A549 (cell line): ENCODE measurements at regions not wholly inside any gene's neighbourhood (a gene's known extent, or its start where the extent isn't known, plus 50 kb on each side); places are given as distances from the start of the nearest gene placed in this dataset.

Source experiments
- ATAC-seq, 2 experiments: fragments of 200-7000 bp in 1 of 2; fragments of >200 bp in 1 of 2; cut with Nextera tagmentation in 1 of 2; cut with Tn5 transposase in 1 of 2; 3 replicates each; pipeline versions ENCODE4 v1.8.0 to v1.9.1; 2018 to 2020; ENCODE audit warnings: mild to moderate bottlenecking in 1 of 2, moderate library complexity in 1 of 2
- CTCF ChIA-PET: fragments of 300-600 bp; sonication (Branson Sonifier 250); formaldehyde crosslinking; extraction: SDS; loops from one replicate; lab custom pipeline; 2021; ENCODE audit warnings: antibody characterized with exemption, inconsistent platforms; lab: Yijun Ruan, JAX
- POLR2A ChIA-PET: fragments of 350-600 bp; formaldehyde crosslinking; extraction: SDS; loops from one replicate; lab custom pipeline; 2021; ENCODE audit warnings: antibody characterized with exemption, inconsistent platforms; lab: Yijun Ruan, JAX
- DNase-seq, 2 experiments: peaks; one replicate each; pipeline versions ENCODE4 v3.0.0 to v3.0.0-alpha.2; 2011 to 2016; ENCODE audit warnings: low read depth in 1 of 2, low spot score in 1 of 2
- FAIRE-seq: peaks from 2 replicates; lab custom pipeline; 2011; peaks lifted over from hg19 to GRCh38; lab: Jason Lieb, UNC
- H3K27ac ChIP-seq, 2 experiments: fragments of >200 bp; sonication (Bioruptor Twin); formaldehyde crosslinking; 3 replicates each; pipeline ENCODE4 v1.5.1; 2016 to 2017
- H3K4me1 ChIP-seq: fragments of >200 bp; sonication (Bioruptor Twin); formaldehyde crosslinking; 3 replicates; pipeline ENCODE4 v1.6.1; 2016
- H3K4me2 ChIP-seq: fragments of >200 bp; sonication (Bioruptor Twin); formaldehyde crosslinking; 3 replicates; pipeline ENCODE4 v1.6.1; 2016
- H3K4me3 ChIP-seq: fragments of >200 bp; sonication (Bioruptor Twin); formaldehyde crosslinking; 3 replicates; pipeline ENCODE4 v1.5.1; 2016
- H3K9me3 ChIP-seq: fragments of >200 bp; sonication (Bioruptor Twin); formaldehyde crosslinking; 3 replicates; pipeline ENCODE4 v1.6.1; 2016
- CHD2 ChIP-seq: fragments of 150-350 bp; IDR thresholded peaks from 2 replicates; pipeline ENCODE4 v1.6.1; 2014; ENCODE audit warnings: low read length; ENCODE audit not compliant: partially characterized antibody
- ELK1 ChIP-seq: fragments of 150-350 bp; IDR thresholded peaks from 2 replicates; pipeline ENCODE4 v1.6.1; 2014; ENCODE audit warnings: low read depth, mild to moderate bottlenecking, low read length
- EP300 ChIP-seq, 2 experiments: fragments of >200 bp; sonication (Bioruptor Twin); formaldehyde crosslinking; IDR thresholded peaks; 2 replicates in 1 of 2; 3 replicates in 1 of 2; pipeline ENCODE4 v1.6.1; 2016 to 2017
- FOSB ChIP-seq: fragments of 250-450 bp; sonication (Bioruptor Pico); IDR thresholded peaks from 2 replicates; pipeline ENCODE4 v1.5.0; 2020; ENCODE audit warnings: mild to moderate bottlenecking, moderate library complexity
- FOSL2 ChIP-seq, 2 experiments: fragments of 450-650 bp in 1 of 2; fragments of >200 bp in 1 of 2; sonication (Bioruptor Twin) in 1 of 2; formaldehyde crosslinking; IDR thresholded peaks; 2 replicates each; pipeline versions ENCODE4 v1.5.0 to v1.6.1; 2016 to 2020; ENCODE audit warnings: mild to moderate bottlenecking in 1 of 2, moderate library complexity in 1 of 2
- HEYL ChIP-seq: fragments of 250-450 bp; sonication (Bioruptor Pico); IDR thresholded peaks from 2 replicates; pipeline ENCODE4 v1.8.0; 2021; ENCODE audit warnings: mild to moderate bottlenecking, moderate library complexity
- HOXA7 ChIP-seq: fragments of 250-450 bp; sonication (Bioruptor Pico); IDR thresholded peaks from 2 replicates; pipeline ENCODE4 v1.5.0; 2020; ENCODE audit warnings: mild to moderate bottlenecking, moderate library complexity
- HOXB13 ChIP-seq: fragments of 250-450 bp; sonication (Bioruptor Pico); IDR thresholded peaks from 2 replicates; pipeline ENCODE4 v1.5.0; 2020; ENCODE audit warnings: low read depth, mild to moderate bottlenecking, moderate library complexity
- HOXB5 ChIP-seq: fragments of 250-450 bp; sonication (Bioruptor Pico); IDR thresholded peaks from 2 replicates; pipeline ENCODE4 v1.5.0; 2020; ENCODE audit warnings: mild to moderate bottlenecking, moderate library complexity
- KDM5A ChIP-seq: fragments of 200-600 bp; sonication (generic); IDR thresholded peaks from 2 replicates; pipeline ENCODE4 v1.6.1; 2016; ENCODE audit warnings: antibody characterized with exemption, mild to moderate bottlenecking
- MAX ChIP-seq: IDR thresholded peaks from 2 replicates; pipeline ENCODE4 v1.6.1; 2012
- MAZ ChIP-seq: fragments of 150-350 bp; IDR thresholded peaks from 2 replicates; pipeline ENCODE4 v1.6.1; 2014; ENCODE audit warnings: antibody characterized with exemption, low read depth, low read length, borderline replicate concordance
- NFE2L2 ChIP-seq: fragments of 150-350 bp; conservative IDR thresholded peaks from 2 replicates; pipeline ENCODE4 v1.6.1; 2014; ENCODE audit warnings: low read length
- NPAS2 ChIP-seq: fragments of 250-450 bp; sonication (Bioruptor Pico); IDR thresholded peaks from 2 replicates; pipeline ENCODE4 v1.8.0; 2022; ENCODE audit warnings: mild to moderate bottlenecking, moderate library complexity, borderline replicate concordance
- POLR2A ChIP-seq: IDR thresholded peaks from 2 replicates; pipeline ENCODE4 v1.6.1; 2012; ENCODE audit warnings: mild to moderate bottlenecking, low read length
- RAD21 ChIP-seq, 2 experiments: fragments of >200 bp in 1 of 2; sonication (Bioruptor Twin) in 1 of 2; formaldehyde crosslinking in 1 of 2; IDR thresholded peaks in 1 of 2; conservative IDR thresholded peaks in 1 of 2; 2 replicates in 1 of 2; 3 replicates in 1 of 2; pipeline ENCODE4 v1.6.1; 2012 to 2018; ENCODE audit warnings: inconsistent platforms in 1 of 2
- SREBF2 ChIP-seq: fragments of 450-650 bp; IDR thresholded peaks from 2 replicates; pipeline ENCODE4 v1.6.1; 2014; ENCODE audit warnings: mild to moderate bottlenecking, moderate library complexity
- TP53 ChIP-seq: fragments of 250-450 bp; sonication (Bioruptor Pico); IDR thresholded peaks from 2 replicates; pipeline ENCODE4 v1.5.0; 2021; ENCODE audit warnings: mild to moderate bottlenecking, moderate library complexity
- ZFP36 ChIP-seq: fragments of 450-650 bp; IDR thresholded peaks from 2 replicates; pipeline ENCODE4 v1.6.1; 2014; ENCODE audit warnings: borderline replicate concordance; ENCODE audit not compliant: partially characterized antibody
- ZSCAN20 ChIP-seq: fragments of 250-450 bp; sonication (Bioruptor Pico); IDR thresholded peaks from 2 replicates; pipeline ENCODE4 v1.8.0; 2022; ENCODE audit warnings: mild to moderate bottlenecking, moderate library complexity
- TF ChIP-seq, protein P1 (sequence below): fragments of 450-650 bp; IDR thresholded peaks from 2 replicates; pipeline ENCODE4 v1.6.1; 2014; ENCODE audit warnings: antibody characterized with exemption
- TF ChIP-seq, protein P2 (sequence below): fragments of >200 bp; sonication (Bioruptor Twin); formaldehyde crosslinking; IDR thresholded peaks from 2 replicates; pipeline ENCODE4 v1.6.1; 2016
- TF ChIP-seq, protein P3 (sequence below): fragments of 200-600 bp; sonication (generic); IDR thresholded peaks from 2 replicates; pipeline ENCODE4 v1.6.1; 2016; ENCODE audit warnings: antibody characterized with exemption, mild to moderate bottlenecking, moderate library complexity
- TF ChIP-seq, protein P4 (sequence below): fragments of >200 bp; sonication (Bioruptor Twin); formaldehyde crosslinking; IDR thresholded peaks from 3 replicates; pipeline ENCODE4 v1.6.1; 2016

DNA sequence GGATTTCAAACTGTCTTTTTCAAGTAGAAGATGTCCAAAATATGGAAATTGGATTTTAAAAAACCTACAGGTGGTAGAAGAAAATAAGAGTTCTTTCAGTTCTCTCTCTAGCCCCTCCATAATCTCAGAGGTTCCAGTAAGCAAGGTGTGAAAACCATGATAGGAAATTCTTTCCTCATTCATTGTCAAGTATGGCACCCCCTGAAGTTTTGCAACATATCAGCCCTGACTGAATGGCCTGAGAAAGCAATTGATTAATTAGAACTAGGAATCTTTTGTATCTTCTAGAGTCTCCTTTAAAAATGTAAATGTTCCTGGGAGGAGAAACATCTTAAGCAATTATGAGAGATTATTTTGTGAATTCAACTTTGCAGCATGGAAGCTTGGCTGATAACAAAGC lies 198.7 kb upstream of the STXBP5 start:
- TF ChIP-seq, protein P1, sequence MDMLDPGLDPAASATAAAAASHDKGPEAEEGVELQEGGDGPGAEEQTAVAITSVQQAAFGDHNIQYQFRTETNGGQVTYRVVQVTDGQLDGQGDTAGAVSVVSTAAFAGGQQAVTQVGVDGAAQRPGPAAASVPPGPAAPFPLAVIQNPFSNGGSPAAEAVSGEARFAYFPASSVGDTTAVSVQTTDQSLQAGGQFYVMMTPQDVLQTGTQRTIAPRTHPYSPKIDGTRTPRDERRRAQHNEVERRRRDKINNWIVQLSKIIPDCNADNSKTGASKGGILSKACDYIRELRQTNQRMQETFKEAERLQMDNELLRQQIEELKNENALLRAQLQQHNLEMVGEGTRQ = no peak
- TF ChIP-seq ELK1 = no peak
- TF ChIP-seq HOXA7 = no peak
- TF ChIP-seq CHD2 = no peak
- TF ChIP-seq KDM5A = no peak
- TF ChIP-seq HOXB13 (CRISPR knock-in tag) = no peak
- TF ChIP-seq, protein P2, sequence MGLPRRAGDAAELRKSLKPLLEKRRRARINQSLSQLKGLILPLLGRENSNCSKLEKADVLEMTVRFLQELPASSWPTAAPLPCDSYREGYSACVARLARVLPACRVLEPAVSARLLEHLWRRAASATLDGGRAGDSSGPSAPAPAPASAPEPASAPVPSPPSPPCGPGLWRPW = no peak
- TF ChIP-seq TP53 (CRISPR knock-in tag) = no peak
- TF ChIP-seq ZSCAN20 (CRISPR knock-in tag) = no peak
- no peak for TF ChIP-seq RAD21 (conservative IDR thresholded peaks at IDR 0.05 in 1 of 2, IDR thresholded peaks at IDR 0.05 in 1 of 2)
- TF ChIP-seq MAX = no peak
- TF ChIP-seq HEYL (CRISPR knock-in tag) = no peak
- TF ChIP-seq FOSL2 (IDR thresholded peaks at IDR 0.05) = no peak
- TF ChIP-seq FOSL2 (CRISPR knock-in tag; IDR thresholded peaks at IDR 0.05) = no peak
- no peak for TF ChIP-seq EP300 (IDR thresholded peaks at IDR 0.05)
- no peak for TF ChIP-seq POLR2A
- TF ChIP-seq ZFP36 = no peak
- TF ChIP-seq FOSB (CRISPR knock-in tag) = no peak
- DNase-seq (no peak), FAIRE-seq (no peak), ATAC-seq (no peak)
- ChIA-PET POLR2A (no interaction called here), CTCF (interaction anchor here (0.9 kb wide), 1 partner anchor 22 kb away, joined by 3 read pairs; no protein-coding TSS in a partner anchor)
- H3K9me3 ChIP-seq = peaks cover 4% of the 10 kb centered on the region; the same call in 1 of the 3 replicates
- H3K4me3 ChIP-seq = no peak overlapping the region
- no peak overlapping the region for H3K27ac ChIP-seq
- no peak overlapping the region for H3K4me2 ChIP-seq
- H3K4me1 ChIP-seq = peaks cover 9% of the 10 kb centered on the region; the same call in 2 of the 3 replicates

- ChIA-PET POLR2A (interaction anchor here (0.6 kb wide), 1 partner anchor 43 kb away, joined by 3 read pairs; no protein-coding TSS in a partner anchor), CTCF (no interaction called here)
- ATAC-seq (no peak), DNase-seq (no peak), FAIRE-seq (no peak)
- Histone ChIP-seq H3K9me3 (peaks cover 4% of the 10 kb centered on the region; the same call in 1 of the 3 replicates), H3K4me2 (no peak overlapping the region), H3K4me3 (no peak overlapping the region), H3K27ac (no peak overlapping the region), H3K4me1 (no peaks in the 10 kb centered on the region)
- TF ChIP-seq KDM5A (no peak), RAD21 (conservative IDR thresholded peaks at IDR 0.05 in 1 of 2, IDR thresholded peaks at IDR 0.05 in 1 of 2) (no peak), MAZ (no peak), HOXB5 (CRISPR knock-in tag) (no peak), NPAS2 (CRISPR knock-in tag) (no peak), TP53 (CRISPR knock-in tag) (no peak), EP300 (IDR thresholded peaks at IDR 0.05) (no peak), FOSB (CRISPR knock-in tag) (no peak), SREBF2 (no peak), NFE2L2 (no peak)
- TF ChIP-seq, protein P3, sequence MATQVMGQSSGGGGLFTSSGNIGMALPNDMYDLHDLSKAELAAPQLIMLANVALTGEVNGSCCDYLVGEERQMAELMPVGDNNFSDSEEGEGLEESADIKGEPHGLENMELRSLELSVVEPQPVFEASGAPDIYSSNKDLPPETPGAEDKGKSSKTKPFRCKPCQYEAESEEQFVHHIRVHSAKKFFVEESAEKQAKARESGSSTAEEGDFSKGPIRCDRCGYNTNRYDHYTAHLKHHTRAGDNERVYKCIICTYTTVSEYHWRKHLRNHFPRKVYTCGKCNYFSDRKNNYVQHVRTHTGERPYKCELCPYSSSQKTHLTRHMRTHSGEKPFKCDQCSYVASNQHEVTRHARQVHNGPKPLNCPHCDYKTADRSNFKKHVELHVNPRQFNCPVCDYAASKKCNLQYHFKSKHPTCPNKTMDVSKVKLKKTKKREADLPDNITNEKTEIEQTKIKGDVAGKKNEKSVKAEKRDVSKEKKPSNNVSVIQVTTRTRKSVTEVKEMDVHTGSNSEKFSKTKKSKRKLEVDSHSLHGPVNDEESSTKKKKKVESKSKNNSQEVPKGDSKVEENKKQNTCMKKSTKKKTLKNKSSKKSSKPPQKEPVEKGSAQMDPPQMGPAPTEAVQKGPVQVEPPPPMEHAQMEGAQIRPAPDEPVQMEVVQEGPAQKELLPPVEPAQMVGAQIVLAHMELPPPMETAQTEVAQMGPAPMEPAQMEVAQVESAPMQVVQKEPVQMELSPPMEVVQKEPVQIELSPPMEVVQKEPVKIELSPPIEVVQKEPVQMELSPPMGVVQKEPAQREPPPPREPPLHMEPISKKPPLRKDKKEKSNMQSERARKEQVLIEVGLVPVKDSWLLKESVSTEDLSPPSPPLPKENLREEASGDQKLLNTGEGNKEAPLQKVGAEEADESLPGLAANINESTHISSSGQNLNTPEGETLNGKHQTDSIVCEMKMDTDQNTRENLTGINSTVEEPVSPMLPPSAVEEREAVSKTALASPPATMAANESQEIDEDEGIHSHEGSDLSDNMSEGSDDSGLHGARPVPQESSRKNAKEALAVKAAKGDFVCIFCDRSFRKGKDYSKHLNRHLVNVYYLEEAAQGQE = no peak
- TF ChIP-seq, protein P2 = no peak
- TF ChIP-seq, protein P4, sequence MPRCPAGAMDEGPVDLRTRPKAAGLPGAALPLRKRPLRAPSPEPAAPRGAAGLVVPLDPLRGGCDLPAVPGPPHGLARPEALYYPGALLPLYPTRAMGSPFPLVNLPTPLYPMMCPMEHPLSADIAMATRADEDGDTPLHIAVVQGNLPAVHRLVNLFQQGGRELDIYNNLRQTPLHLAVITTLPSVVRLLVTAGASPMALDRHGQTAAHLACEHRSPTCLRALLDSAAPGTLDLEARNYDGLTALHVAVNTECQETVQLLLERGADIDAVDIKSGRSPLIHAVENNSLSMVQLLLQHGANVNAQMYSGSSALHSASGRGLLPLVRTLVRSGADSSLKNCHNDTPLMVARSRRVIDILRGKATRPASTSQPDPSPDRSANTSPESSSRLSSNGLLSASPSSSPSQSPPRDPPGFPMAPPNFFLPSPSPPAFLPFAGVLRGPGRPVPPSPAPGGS = no peak
Measured at GRCh38 chr6:147007441-147007840, 196.8 kb upstream of the STXBP5 start.
